ENCODE measurements at regions not wholly inside any gene's neighbourhood (a gene's known extent, or its start where the extent isn't known, plus 50 kb on each side); places are given as distances from the start of the nearest gene placed in this dataset.

- no peak for DNase-seq
These were observed 384.9 kb upstream of the DCC start for GRCh38 chr18:51955136-51955535.

GRCh38 chr18:51957001-51957400, 383.0 kb upstream of the DCC start:
- DNase-seq = no peak

GRCh38 chr18:51980101-51980500, 359.9 kb upstream of the DCC start:
- DNase-seq = no peak

GRCh38 chr18:51988277-51988676, 351.7 kb upstream of the DCC start:
- DNase-seq = no peak

GRCh38 chr18:51997129-51997528, 342.9 kb upstream of the DCC start:
- DNase-seq = no peak

GRCh38 chr18:51998066-51998465, 341.9 kb upstream of the DCC start:
- DNase-seq = no peak

GRCh38 chr18:51998711-51999110, 341.3 kb upstream of the DCC start:
- DNase-seq = no peak

GRCh38 chr18:51999351-51999750, 340.6 kb upstream of the DCC start:
- DNase-seq = no peak

GRCh38 chr18:52000435-52000834, 339.6 kb upstream of the DCC start:
- DNase-seq = no peak

- no peak for DNase-seq
These were observed 338.9 kb upstream of the DCC start for GRCh38 chr18:52001106-52001505.

GRCh38 chr18:52002600-52002999, 337.4 kb upstream of the DCC start:
- DNase-seq = no peak

- DNase-seq = no peak
These were observed 332.9 kb upstream of the DCC start for GRCh38 chr18:52007105-52007504.

- DNase-seq = no peak
These were observed 331.7 kb upstream of the DCC start for GRCh38 chr18:52008330-52008729.

GRCh38 chr18:52008736-52009135, 331.3 kb upstream of the DCC start:
- no peak for DNase-seq

GRCh38 chr18:52009958-52010357, 330.0 kb upstream of the DCC start:
- DNase-seq = no peak

- no peak for DNase-seq
These were observed 293.9 kb upstream of the DCC start for GRCh38 chr18:52045946-52046675.

GRCh38 chr18:52046842-52047241, 293.2 kb upstream of the DCC start:
- peak; percentile 42 for DNase-seq

- DNase-seq = no peak
These were observed 285.7 kb upstream of the DCC start for GRCh38 chr18:52054324-52054723.

GRCh38 chr18:52060607-52061304, 279.2 kb upstream of the DCC start:
- no peak for DNase-seq

- no peak for DNase-seq
These were observed 276.1 kb upstream of the DCC start for GRCh38 chr18:52063923-52064322.

GRCh38 chr18:52069201-52069600, 270.8 kb upstream of the DCC start:
- no peak for DNase-seq

GRCh38 chr18:52070291-52070756, 269.7 kb upstream of the DCC start:
- DNase-seq = no peak

- no peak for DNase-seq
These were observed 262.6 kb upstream of the DCC start for GRCh38 chr18:52077251-52077983.

GRCh38 chr18:52082246-52082645, 257.8 kb upstream of the DCC start:
- DNase-seq = no peak

Data from NCI-H2081 treated with DMSO at 0.1 percent for 48 hours (cell line).